Skin epidermis (tissue), 12 donors: ENCODE measurements at regions not wholly inside any gene's neighbourhood (a gene's known extent, or its start where the extent isn't known, plus 50 kb on each side); places are given as distances from the start of the nearest gene placed in this dataset.

Source experiments
- H3K27ac ChIP-seq, 21 experiments: fragments of 200-600 bp; sonication (generic) in 11 of 21; one replicate each; pipeline ENCODE4 v1.5.0; 2020; ENCODE audit warnings: mild to moderate bottlenecking in 3 of 21, inconsistent platforms in 2 of 21, moderate library complexity in 2 of 21
- H3K4me3 ChIP-seq, 7 experiments: fragments of 200-600 bp; sonication (generic) in 2 of 7; one replicate each; pipeline ENCODE4 v1.5.0; 2020; ENCODE audit warnings: inconsistent platforms in 2 of 7, mild to moderate bottlenecking in 2 of 7, moderate library complexity in 1 of 7

DNA sequence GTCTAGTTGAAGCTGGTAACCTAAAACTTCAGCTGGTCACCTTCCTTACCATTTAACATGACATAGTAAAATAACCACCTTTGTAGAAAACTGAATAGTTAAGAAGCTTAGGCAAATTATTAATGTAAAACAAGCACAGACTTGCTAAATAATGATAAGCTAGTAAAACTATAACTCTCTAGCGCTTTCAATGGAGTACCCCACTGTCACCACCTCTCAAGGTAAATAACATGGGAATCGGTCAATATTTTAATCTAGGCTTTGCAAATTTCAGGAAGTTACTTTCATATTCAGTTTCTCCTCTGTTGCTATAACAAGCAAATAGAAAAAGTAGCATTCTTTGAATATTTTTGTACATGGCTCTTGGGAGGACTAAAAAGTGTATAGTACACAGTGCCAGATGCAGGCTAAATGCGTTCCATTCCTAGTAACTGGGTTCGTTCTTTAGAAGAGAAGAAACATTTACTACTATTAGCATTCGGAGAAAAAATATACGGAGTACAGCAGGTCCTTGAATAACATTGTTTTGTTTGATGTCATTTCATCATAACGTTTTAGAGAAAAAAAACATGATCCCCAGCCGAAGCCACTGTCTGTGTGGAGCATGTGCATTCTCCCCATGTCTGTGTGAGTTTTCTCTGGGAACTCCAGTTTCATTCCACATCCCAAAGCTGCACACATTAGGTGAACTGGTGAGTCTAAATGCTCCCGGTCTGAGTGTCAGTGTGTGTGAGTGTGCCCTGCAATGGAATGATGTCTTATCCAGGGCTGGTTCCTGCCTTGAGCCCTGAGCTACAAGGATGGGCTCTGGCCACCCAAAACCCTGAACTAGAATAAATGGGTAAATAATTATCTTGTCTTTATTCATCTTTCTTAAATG is 52.5 kb downstream of the EPRS1 start:
- H3K4me3 ChIP-seq = no peak overlapping the region
- no peak overlapping the region for H3K27ac ChIP-seq

- Histone ChIP-seq H3K4me3 (no peak overlapping the region), H3K27ac (no peak overlapping the region)
Observed at GRCh38 chr1:219991919-219992318, 54.4 kb downstream of the EPRS1 start.

DNA sequence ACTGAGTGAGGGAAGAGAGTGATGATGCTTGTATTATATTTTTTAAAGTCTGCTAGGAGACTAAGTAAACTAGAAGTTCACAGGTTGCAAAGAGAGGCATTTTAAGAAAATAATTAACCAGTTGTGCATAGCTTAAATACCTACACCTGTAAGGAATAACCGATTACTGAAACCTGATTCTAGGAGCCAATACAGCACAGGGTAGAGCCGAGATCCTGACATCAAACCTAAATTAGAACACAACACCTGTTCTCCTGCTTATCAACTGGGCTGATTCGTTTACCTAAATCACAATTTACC is 54.8 kb downstream of the EPRS1 start:
- no peak overlapping the region for H3K4me3 ChIP-seq
- no peak overlapping the region for H3K27ac ChIP-seq

DNA sequence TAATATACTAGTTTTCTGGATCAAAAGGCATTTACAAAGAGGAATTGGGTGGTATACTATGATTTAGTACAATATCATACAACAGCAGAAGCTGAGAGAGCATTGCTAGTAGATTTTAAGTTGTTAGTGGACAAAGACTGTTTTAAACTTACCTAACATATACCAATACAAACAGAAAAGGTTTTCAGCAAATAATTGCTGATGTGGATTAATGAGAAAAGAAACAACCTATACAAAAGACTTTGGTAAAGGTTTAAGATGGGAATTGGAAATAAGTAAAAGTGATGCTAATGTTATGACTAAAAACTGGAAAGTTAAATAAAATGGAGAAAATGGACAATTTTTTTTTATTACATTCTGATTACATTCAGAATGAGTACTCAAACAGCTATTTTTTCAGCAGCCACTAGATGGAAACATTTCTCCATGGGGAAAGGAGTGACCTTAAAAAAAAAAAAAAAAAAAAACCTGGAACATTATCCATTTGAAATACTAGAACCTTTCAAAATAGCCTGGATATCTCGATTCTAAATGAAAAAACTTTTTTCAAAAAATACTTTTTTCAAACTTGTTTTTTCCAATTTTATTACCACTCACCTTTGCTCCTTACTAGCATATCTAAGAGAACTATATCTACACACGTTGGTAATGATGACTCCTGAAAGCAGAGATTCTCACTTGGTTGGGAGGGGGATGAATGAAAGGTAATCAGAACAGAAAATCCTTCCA is 55.4 kb downstream of the EPRS1 start:
- Histone ChIP-seq H3K4me3 (no peak overlapping the region), H3K27ac (no peak overlapping the region)

DNA sequence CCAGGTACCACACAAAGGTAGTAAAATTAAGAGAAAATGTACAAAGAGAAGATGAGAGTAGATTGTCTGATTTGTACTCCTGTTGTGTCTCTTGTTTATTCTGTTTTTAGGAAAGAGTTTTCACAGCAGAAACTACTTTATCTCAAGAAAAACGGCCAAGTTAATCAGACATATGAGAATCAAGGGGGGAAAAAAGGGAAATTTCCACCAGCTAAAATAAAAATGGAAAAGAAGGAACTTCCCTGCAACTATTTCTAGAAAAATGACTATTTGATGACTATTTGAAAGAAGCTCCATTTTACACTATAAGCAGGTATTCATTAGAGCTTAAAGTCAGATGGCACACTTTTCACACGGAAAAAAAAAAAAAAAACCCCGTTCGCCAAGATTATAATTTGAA is 56.5 kb downstream of the EPRS1 start:
- H3K27ac ChIP-seq = no peak overlapping the region
- H3K4me3 ChIP-seq = no peak overlapping the region

DNA sequence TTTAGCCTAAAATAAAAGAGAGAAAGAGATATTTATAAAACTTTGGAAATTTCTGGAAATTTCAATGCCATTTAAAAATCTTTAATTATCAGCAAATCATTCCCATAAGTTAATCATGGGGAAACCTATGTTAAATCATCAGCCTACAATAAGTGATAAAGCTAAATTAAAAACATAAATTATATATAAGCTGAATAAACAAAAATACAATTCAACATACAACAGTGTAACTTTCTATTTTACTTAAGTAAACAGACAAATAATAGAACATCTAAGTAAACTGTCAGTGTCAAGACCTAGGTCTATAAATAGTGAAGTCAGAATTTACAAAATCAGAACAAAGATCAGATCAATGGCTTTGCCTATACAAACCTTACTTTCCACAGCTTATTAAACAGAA is 57.5 kb downstream of the EPRS1 start:
- Histone ChIP-seq H3K4me3 (no peak overlapping the region), H3K27ac (no peak overlapping the region)

DNA sequence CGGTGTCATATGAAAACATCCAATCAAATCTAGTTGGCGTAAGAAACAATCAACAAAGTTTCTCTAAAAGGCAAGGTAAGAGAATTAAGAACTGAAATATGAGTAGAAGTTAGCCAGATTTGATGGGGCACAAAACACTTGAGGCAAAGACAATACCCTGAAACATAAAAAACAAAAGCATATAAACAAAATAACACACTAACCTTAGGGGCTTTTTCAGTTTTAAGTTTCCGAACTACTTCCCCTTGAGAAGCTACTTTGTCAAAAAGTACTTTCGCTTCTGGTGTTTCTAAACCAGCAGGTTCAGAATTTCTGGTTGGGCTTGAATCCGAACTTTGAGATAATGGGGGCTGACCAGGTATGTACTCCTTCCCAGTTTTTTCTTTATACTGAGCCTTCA is 57.9 kb downstream of the EPRS1 start:
- Histone ChIP-seq H3K27ac (peak overlapping the region in 2 of 21 experiments; percentile 26 to 48), H3K4me3 (no peak overlapping the region)

GRCh38 chr1:219987325-219987724 is 59.0 kb upstream of the SLC30A10 start:
- Histone ChIP-seq H3K27ac (no peak overlapping the region), H3K4me3 (no peak overlapping the region)

DNA sequence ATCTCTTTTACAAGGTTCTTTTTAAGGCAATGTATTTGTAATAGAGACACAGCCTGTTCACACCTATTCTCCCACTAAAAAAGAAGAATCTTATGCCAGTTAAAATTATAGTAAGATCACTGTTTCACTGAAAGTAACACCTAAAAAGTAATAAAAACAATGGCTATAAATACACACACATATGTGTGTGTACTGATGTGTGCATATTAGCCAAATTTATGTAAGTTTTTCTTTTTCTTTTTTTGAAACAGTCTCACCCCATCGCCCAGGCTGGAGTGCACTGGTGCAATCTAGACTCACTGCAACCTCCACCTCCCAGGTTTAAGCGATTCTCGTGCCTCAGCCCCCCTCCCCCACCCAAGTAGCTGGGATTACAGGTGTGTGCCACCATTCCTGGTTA is 56.8 kb upstream of the SLC30A10 start:
- Histone ChIP-seq H3K4me3 (no peak overlapping the region), H3K27ac (no peak overlapping the region)
